Adrenal gland (tissue), 5 donors: ENCODE measurements at regions not wholly inside any gene's neighbourhood (a gene's known extent, or its start where the extent isn't known, plus 50 kb on each side); places are given as distances from the start of the nearest gene placed in this dataset.

Experiments used
- CTCF ChIP-seq, 6 experiments: fragments of 450-650 bp in 4 of 6; fragments of 200-600 bp in 2 of 6; sonication (generic) in 1 of 6; IDR thresholded peaks; 1 replicate in 5 of 6; 2 replicates in 1 of 6; pipeline versions ENCODE4 v1.5.1 to v1.8.0; 2016 to 2021; ENCODE audit warnings: antibody characterized with exemption in 6 of 6, mild to moderate bottlenecking in 2 of 6, moderate library complexity in 1 of 6
- POLR2A ChIP-seq, 2 donors: fragments of 450-650 bp; IDR thresholded peaks; one replicate each; pipeline ENCODE4 v1.6.1; 2017; ENCODE audit warnings: antibody characterized with exemption in 2 of 2, mild to moderate bottlenecking in 2 of 2, moderate library complexity in 1 of 2
- donor health status: DM: no; HTN: no; CAD: no.

GRCh38 chr21:23162198-23162946 is 2164.2 kb downstream of the NCAM2 start:
- TF ChIP-seq CTCF (IDR thresholded peaks at IDR 0.05) (no peak), POLR2A (IDR thresholded peaks at IDR 0.05) (no peak)
